ENCODE measurements at regions not wholly inside any gene's neighbourhood (a gene's known extent, or its start where the extent isn't known, plus 50 kb on each side); places are given as distances from the start of the nearest gene placed in this dataset.

- TF ChIP-seq PHF5A (CRISPR knock-in tag; IDR thresholded peaks at IDR 0.05; ENCODE audit: low read depth, unreplicated experiment) (no peak), UBTF (CRISPR knock-in tag; IDR thresholded peaks at IDR 0.05) (no peak)
Measured at GRCh38 chr14:44654591-44654990, 147.5 kb upstream of the FSCB start.

Data from HepG2 (cell line).